ENCODE measurements at regions not wholly inside any gene's neighbourhood (a gene's known extent, or its start where the extent isn't known, plus 50 kb on each side); places are given as distances from the start of the nearest gene placed in this dataset.

DNA sequence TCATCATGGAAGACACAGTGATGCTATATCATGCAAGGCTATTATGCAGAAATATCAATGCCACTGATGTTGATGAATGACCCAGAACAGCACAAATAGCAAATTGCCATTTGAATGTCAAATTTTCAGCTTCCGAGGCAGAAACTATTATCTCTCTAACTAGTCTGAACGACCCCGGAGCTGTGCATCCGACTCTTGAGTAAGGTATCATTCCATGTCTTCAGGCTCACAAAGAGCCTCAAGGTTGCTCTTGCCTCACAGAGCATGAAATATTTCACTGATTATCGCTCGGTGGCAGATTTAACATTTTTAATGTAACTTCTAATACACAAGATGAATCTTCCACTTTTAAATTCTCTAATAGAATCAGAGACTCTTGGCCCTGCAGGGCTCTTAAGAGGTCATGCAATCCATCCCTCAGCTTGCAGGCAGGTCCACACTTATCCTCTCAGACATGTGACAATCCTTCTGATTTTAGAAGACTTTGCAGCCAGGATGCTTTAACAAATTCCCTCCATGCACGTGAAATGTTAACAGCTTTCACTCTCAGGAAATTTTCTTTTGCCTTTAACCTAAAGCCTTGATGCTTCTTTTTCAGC lies 221.0 kb downstream of the FRK start (continued):
- no peak for TF ChIP-seq RAD21 (IDR thresholded peaks at IDR 0.05 in 1 of 2, conservative IDR thresholded peaks at IDR 0.05 in 1 of 2; ENCODE audit: low read depth in 2 of 2, low read length in 2 of 2)
- no peak for TF ChIP-seq SIRT6 (IDR thresholded peaks at IDR 0.05; ENCODE audit: low read length)
